IPS-18a (cell line): ENCODE measurements at regions not wholly inside any gene's neighbourhood (a gene's known extent, or its start where the extent isn't known, plus 50 kb on each side); places are given as distances from the start of the nearest gene placed in this dataset.

Source experiments
- H3K27ac ChIP-seq: one replicate; pipeline ENCODE4 v1.5.1; 2013; ENCODE audit warnings: low read length
- H3K27me3 ChIP-seq: one replicate; pipeline ENCODE4 v1.6.1; 2013; ENCODE audit warnings: mild to moderate bottlenecking, low read length; ENCODE audit not compliant: control insufficient read depth, insufficient read depth
- H3K36me3 ChIP-seq: one replicate; pipeline ENCODE4 v1.6.1; 2013; ENCODE audit warnings: low read depth, low read length; ENCODE audit not compliant: control insufficient read depth
- H3K4me1 ChIP-seq: one replicate; pipeline ENCODE4 v1.6.1; 2013; ENCODE audit warnings: low read depth, low read length; ENCODE audit not compliant: control insufficient read depth
- H3K4me3 ChIP-seq: one replicate; pipeline ENCODE4 v1.5.1; 2013; ENCODE audit warnings: low read length
- H3K9ac ChIP-seq: one replicate; pipeline ENCODE4 v1.6.1; 2013; ENCODE audit warnings: mild to moderate bottlenecking, low read length, moderate library complexity
- H3K9me3 ChIP-seq: one replicate; pipeline ENCODE4 v1.6.1; 2013; ENCODE audit warnings: low read depth, low read length; ENCODE audit not compliant: control insufficient read depth

GRCh38 chr5:74056789-74057164 lies 430.8 kb downstream of the ARHGEF28 start:
- Histone ChIP-seq H3K27me3 (no peaks in the 10 kb centered on the region), H3K4me3 (no peak overlapping the region), H3K27ac (no peak overlapping the region), H3K4me1 (peaks cover 11% of the 10 kb centered on the region), H3K9ac (no peak overlapping the region), H3K36me3 (no peaks in the 10 kb centered on the region), H3K9me3 (no peaks in the 10 kb centered on the region)

GRCh38 chr5:74056107-74056788 lies 430.3 kb downstream of the ARHGEF28 start:
- peaks cover 11% of the 10 kb centered on the region for H3K4me1 ChIP-seq
- H3K36me3 ChIP-seq, result no peaks in the 10 kb centered on the region
- no peaks in the 10 kb centered on the region for H3K27me3 ChIP-seq
- H3K9me3 ChIP-seq, result no peaks in the 10 kb centered on the region
- H3K4me3 ChIP-seq, result no peak overlapping the region
- H3K27ac ChIP-seq, result no peak overlapping the region
- no peak overlapping the region for H3K9ac ChIP-seq

GRCh38 chr5:74055486-74056106 lies 429.6 kb downstream of the ARHGEF28 start:
- Histone ChIP-seq H3K9me3 (no peaks in the 10 kb centered on the region), H3K27ac (no peak overlapping the region), H3K9ac (no peak overlapping the region), H3K4me1 (peaks cover 11% of the 10 kb centered on the region), H3K4me3 (no peak overlapping the region), H3K36me3 (no peaks in the 10 kb centered on the region), H3K27me3 (no peaks in the 10 kb centered on the region)

GRCh38 chr5:74054641-74055421 lies 428.8 kb downstream of the ARHGEF28 start:
- H3K36me3 ChIP-seq, result no peaks in the 10 kb centered on the region
- H3K27ac ChIP-seq, result no peak overlapping the region
- peaks cover 11% of the 10 kb centered on the region for H3K4me1 ChIP-seq

GRCh38 chr5:74054139-74054538 lies 428.1 kb downstream of the ARHGEF28 start:
- H3K27me3 ChIP-seq, result no peaks in the 10 kb centered on the region
- no peaks in the 10 kb centered on the region for H3K36me3 ChIP-seq
- peaks cover 11% of the 10 kb centered on the region for H3K4me1 ChIP-seq
- H3K9me3 ChIP-seq, result no peaks in the 10 kb centered on the region
- H3K4me3 ChIP-seq, result no peak overlapping the region
- no peak overlapping the region for H3K27ac ChIP-seq
- no peak overlapping the region for H3K9ac ChIP-seq

More at GRCh38 chr5:74054641-74055421, 428.8 kb downstream of the ARHGEF28 start:
- Histone ChIP-seq H3K9ac (no peak overlapping the region), H3K27me3 (no peaks in the 10 kb centered on the region), H3K9me3 (no peaks in the 10 kb centered on the region), H3K4me3 (no peak overlapping the region)

GRCh38 chr5:74052441-74053221 lies 426.6 kb downstream of the ARHGEF28 start:
- Histone ChIP-seq H3K4me3 (no peak overlapping the region), H3K36me3 (no peaks in the 10 kb centered on the region), H3K9ac (no peak overlapping the region), H3K27ac (no peak overlapping the region), H3K9me3 (peaks cover 3% of the 10 kb centered on the region), H3K27me3 (no peaks in the 10 kb centered on the region), H3K4me1 (peaks cover 11% of the 10 kb centered on the region)

- Histone ChIP-seq H3K9me3 (peaks cover 3% of the 10 kb centered on the region), H3K36me3 (no peaks in the 10 kb centered on the region), H3K27ac (no peak overlapping the region), H3K4me3 (no peak overlapping the region), H3K27me3 (no peaks in the 10 kb centered on the region), H3K9ac (no peak overlapping the region), H3K4me1 (peaks cover 8% of the 10 kb centered on the region)
Observed at GRCh38 chr5:74051076-74051475, 425.1 kb downstream of the ARHGEF28 start.

GRCh38 chr5:74044936-74045335 lies 418.9 kb downstream of the ARHGEF28 start:
- peaks cover 3% of the 10 kb centered on the region for H3K9me3 ChIP-seq
- no peaks in the 10 kb centered on the region for H3K36me3 ChIP-seq
- no peak overlapping the region for H3K4me3 ChIP-seq
- no peak overlapping the region for H3K27ac ChIP-seq
- H3K27me3 ChIP-seq, result no peaks in the 10 kb centered on the region
- no peaks in the 10 kb centered on the region for H3K4me1 ChIP-seq
- H3K9ac ChIP-seq, result no peak overlapping the region

GRCh38 chr5:74042959-74043358 lies 417.0 kb downstream of the ARHGEF28 start:
- Histone ChIP-seq H3K4me3 (no peak overlapping the region), H3K27ac (no peak overlapping the region), H3K9ac (no peak overlapping the region), H3K36me3 (no peaks in the 10 kb centered on the region), H3K9me3 (no peaks in the 10 kb centered on the region), H3K4me1 (no peaks in the 10 kb centered on the region), H3K27me3 (no peaks in the 10 kb centered on the region)

GRCh38 chr5:74042559-74042958 lies 416.6 kb downstream of the ARHGEF28 start:
- Histone ChIP-seq H3K27ac (no peak overlapping the region), H3K36me3 (no peaks in the 10 kb centered on the region), H3K9me3 (no peaks in the 10 kb centered on the region), H3K9ac (no peak overlapping the region), H3K4me3 (no peak overlapping the region), H3K27me3 (no peaks in the 10 kb centered on the region), H3K4me1 (no peaks in the 10 kb centered on the region)

GRCh38 chr5:74041913-74042312 lies 415.9 kb downstream of the ARHGEF28 start:
- Histone ChIP-seq H3K4me1 (no peaks in the 10 kb centered on the region), H3K36me3 (no peaks in the 10 kb centered on the region), H3K27ac (no peak overlapping the region), H3K9ac (no peak overlapping the region), H3K27me3 (no peaks in the 10 kb centered on the region), H3K9me3 (no peaks in the 10 kb centered on the region), H3K4me3 (no peak overlapping the region)
